IMR-90 (cell line): ENCODE measurements at regions not wholly inside any gene's neighbourhood (a gene's known extent, or its start where the extent isn't known, plus 50 kb on each side); places are given as distances from the start of the nearest gene placed in this dataset.

ENCODE experiments used
- FOS ChIP-seq: fragments of 150-350 bp; IDR thresholded peaks from 2 replicates; pipeline ENCODE4 v1.6.1; 2016; ENCODE audit warnings: low read depth, low read length
- MAZ ChIP-seq: IDR thresholded peaks from 2 replicates; pipeline ENCODE4 v1.6.1; 2012; ENCODE audit warnings: low read depth, mild to moderate bottlenecking, low read length, improper control_type of control experiment, moderate library complexity, borderline replicate concordance
- POLR2A ChIP-seq: IDR thresholded peaks from 2 replicates; pipeline ENCODE4 v1.6.1; 2012; ENCODE audit warnings: mild to moderate bottlenecking, low read depth, low read length
- RAD21 ChIP-seq: IDR thresholded peaks from 2 replicates; pipeline ENCODE4 v1.6.1; 2012; ENCODE audit warnings: low read length, improper control_type of control experiment
- RCOR1 ChIP-seq: IDR thresholded peaks from 2 replicates; pipeline ENCODE4 v1.6.1; 2012; ENCODE audit warnings: mild to moderate bottlenecking, low read length, improper control_type of control experiment; ENCODE audit not compliant: insufficient replicate concordance
- SMC3 ChIP-seq: fragments of 150-350 bp; IDR thresholded peaks from 2 replicates; pipeline ENCODE4 v1.6.1; 2016; ENCODE audit warnings: low read depth, mild to moderate bottlenecking, antibody characterized with exemption, low read length, moderate library complexity
- TF ChIP-seq, protein P1 (sequence below): conservative IDR thresholded peaks from 2 replicates; pipeline ENCODE4 v1.5.1; 2012; ENCODE audit warnings: mild to moderate bottlenecking, low read depth, low read length, improper control_type of control experiment

DNA sequence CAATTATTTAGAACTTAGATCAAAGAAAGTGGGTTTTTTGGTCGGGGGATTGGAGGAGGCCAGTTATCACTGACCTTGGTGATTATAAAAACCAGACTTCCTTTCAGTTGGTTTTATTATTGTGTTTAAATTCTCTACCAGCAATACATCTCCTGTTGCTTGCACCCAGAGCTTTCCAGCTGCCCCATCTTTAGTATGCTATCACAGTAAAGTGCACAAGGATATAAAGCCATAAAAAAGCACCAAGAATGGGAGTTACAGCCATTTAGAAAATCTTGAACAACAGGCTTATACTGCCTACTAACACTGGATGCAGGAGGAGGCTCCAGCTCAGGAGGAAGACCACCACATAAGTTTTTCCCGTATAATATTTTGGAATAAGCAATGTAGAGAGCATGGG is 148.7 kb upstream of the OSR1 start:
- TF ChIP-seq, protein P1, sequence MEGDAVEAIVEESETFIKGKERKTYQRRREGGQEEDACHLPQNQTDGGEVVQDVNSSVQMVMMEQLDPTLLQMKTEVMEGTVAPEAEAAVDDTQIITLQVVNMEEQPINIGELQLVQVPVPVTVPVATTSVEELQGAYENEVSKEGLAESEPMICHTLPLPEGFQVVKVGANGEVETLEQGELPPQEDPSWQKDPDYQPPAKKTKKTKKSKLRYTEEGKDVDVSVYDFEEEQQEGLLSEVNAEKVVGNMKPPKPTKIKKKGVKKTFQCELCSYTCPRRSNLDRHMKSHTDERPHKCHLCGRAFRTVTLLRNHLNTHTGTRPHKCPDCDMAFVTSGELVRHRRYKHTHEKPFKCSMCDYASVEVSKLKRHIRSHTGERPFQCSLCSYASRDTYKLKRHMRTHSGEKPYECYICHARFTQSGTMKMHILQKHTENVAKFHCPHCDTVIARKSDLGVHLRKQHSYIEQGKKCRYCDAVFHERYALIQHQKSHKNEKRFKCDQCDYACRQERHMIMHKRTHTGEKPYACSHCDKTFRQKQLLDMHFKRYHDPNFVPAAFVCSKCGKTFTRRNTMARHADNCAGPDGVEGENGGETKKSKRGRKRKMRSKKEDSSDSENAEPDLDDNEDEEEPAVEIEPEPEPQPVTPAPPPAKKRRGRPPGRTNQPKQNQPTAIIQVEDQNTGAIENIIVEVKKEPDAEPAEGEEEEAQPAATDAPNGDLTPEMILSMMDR = no peak
- TF ChIP-seq FOS (no peak), MAZ (no peak), RAD21 (no peak), POLR2A (no peak), SMC3 (no peak), RCOR1 (no peak)
